MG63 (cell line): ENCODE measurements at regions not wholly inside any gene's neighbourhood (a gene's known extent, or its start where the extent isn't known, plus 50 kb on each side); places are given as distances from the start of the nearest gene placed in this dataset.

Experiments
- DNase-seq: peaks from one replicate; pipeline ENCODE4 v3.0.0-alpha.2; 2020
- H3K27me3 ChIP-seq: fragments of 250-450 bp; sonication (Bioruptor Pico); 2 replicates; pipeline ENCODE4 v1.5.1; 2020; ENCODE audit warnings: mild to moderate bottlenecking, moderate library complexity
- H3K36me3 ChIP-seq: fragments of 250-450 bp; sonication (Bioruptor Pico); 2 replicates; pipeline ENCODE4 v1.5.1; 2020; ENCODE audit warnings: mild to moderate bottlenecking, moderate library complexity
- H3K4me3 ChIP-seq: fragments of 250-450 bp; sonication (Bioruptor Pico); 2 replicates; pipeline ENCODE4 v1.5.1; 2020; ENCODE audit warnings: mild to moderate bottlenecking, moderate library complexity
- H3K9me3 ChIP-seq: fragments of 250-450 bp; sonication (Bioruptor Pico); 2 replicates; pipeline ENCODE4 v1.5.1; 2020; ENCODE audit warnings: mild to moderate bottlenecking, moderate library complexity

GRCh38 chr2:16482460-16482859 lies 183.2 kb downstream of the CYRIA start:
- H3K36me3 ChIP-seq: no peaks in the 10 kb centered on the region
- no peak for DNase-seq
- H3K9me3 ChIP-seq: no peaks in the 10 kb centered on the region

GRCh38 chr2:16481351-16481750 lies 184.3 kb downstream of the CYRIA start:
- Histone ChIP-seq H3K9me3 (no peaks in the 10 kb centered on the region), H3K27me3 (no peaks in the 10 kb centered on the region), H3K4me3 (no peak overlapping the region), H3K36me3 (no peaks in the 10 kb centered on the region)
- no peak for DNase-seq

More at GRCh38 chr2:16482460-16482859, 183.2 kb downstream of the CYRIA start:
- Histone ChIP-seq H3K27me3 (no peaks in the 10 kb centered on the region), H3K4me3 (no peak overlapping the region)

- H3K36me3 ChIP-seq: no peaks in the 10 kb centered on the region
- DNase-seq: no peak
- no peaks in the 10 kb centered on the region for H3K27me3 ChIP-seq
- no peaks in the 10 kb centered on the region for H3K9me3 ChIP-seq
- no peak overlapping the region for H3K4me3 ChIP-seq
Observed at GRCh38 chr2:16479721-16480120, 185.9 kb downstream of the CYRIA start.

- H3K36me3 ChIP-seq: no peaks in the 10 kb centered on the region
- no peak for DNase-seq
- H3K27me3 ChIP-seq: no peaks in the 10 kb centered on the region
- no peaks in the 10 kb centered on the region for H3K9me3 ChIP-seq
- H3K4me3 ChIP-seq: no peak overlapping the region
Observed at GRCh38 chr2:16478434-16479210, 187.0 kb downstream of the CYRIA start.

- H3K27me3 ChIP-seq: no peaks in the 10 kb centered on the region
- H3K9me3 ChIP-seq: no peaks in the 10 kb centered on the region
- no peak overlapping the region for H3K4me3 ChIP-seq
- no peak for DNase-seq
- no peaks in the 10 kb centered on the region for H3K36me3 ChIP-seq
Observed at GRCh38 chr2:16477648-16478047, 188.0 kb downstream of the CYRIA start.

GRCh38 chr2:16476866-16477265 lies 188.8 kb downstream of the CYRIA start:
- H3K36me3 ChIP-seq: no peaks in the 10 kb centered on the region
- no peaks in the 10 kb centered on the region for H3K9me3 ChIP-seq
- no peak for DNase-seq
- no peaks in the 10 kb centered on the region for H3K27me3 ChIP-seq
- H3K4me3 ChIP-seq: no peak overlapping the region

DNA sequence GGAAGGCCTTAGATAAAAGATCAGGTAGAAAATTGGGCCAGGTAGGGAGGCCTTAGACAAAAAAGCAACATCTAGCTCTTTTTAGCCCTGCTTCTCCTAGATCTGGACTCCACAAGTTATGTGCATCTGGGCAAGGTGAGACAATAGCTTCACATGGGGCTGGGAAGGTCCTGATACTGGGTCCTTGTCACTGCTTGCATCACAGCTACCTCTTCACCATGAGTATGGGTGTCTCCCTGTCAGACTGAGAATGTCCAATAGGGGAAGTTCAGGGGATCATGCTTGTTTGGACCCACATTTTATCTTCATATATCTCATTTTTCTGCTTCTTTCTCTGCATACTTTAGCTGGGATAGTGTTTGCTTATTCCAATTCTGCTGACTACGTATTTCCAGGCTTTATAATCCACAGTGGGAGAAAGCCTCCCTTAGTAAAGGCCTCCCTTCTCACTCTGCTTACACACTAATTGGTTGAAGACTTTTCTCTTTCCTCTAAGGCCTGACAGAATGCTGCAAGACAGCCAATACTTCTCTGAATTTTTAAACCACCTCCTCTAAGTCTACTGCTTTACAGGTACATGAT lies 189.6 kb downstream of the CYRIA start:
- H3K27me3 ChIP-seq: no peaks in the 10 kb centered on the region
- H3K4me3 ChIP-seq: no peak overlapping the region
- no peaks in the 10 kb centered on the region for H3K9me3 ChIP-seq
- DNase-seq: no peak
- no peaks in the 10 kb centered on the region for H3K36me3 ChIP-seq

GRCh38 chr2:16475586-16475985 lies 190.0 kb downstream of the CYRIA start:
- Histone ChIP-seq H3K27me3 (no peaks in the 10 kb centered on the region), H3K9me3 (no peaks in the 10 kb centered on the region), H3K4me3 (no peak overlapping the region), H3K36me3 (no peaks in the 10 kb centered on the region)
- no peak for DNase-seq

- Histone ChIP-seq H3K4me3 (no peak overlapping the region), H3K36me3 (no peaks in the 10 kb centered on the region), H3K9me3 (no peaks in the 10 kb centered on the region), H3K27me3 (no peaks in the 10 kb centered on the region)
- DNase-seq: no peak
Observed at GRCh38 chr2:16473575-16473974, 192.1 kb downstream of the CYRIA start.

DNA sequence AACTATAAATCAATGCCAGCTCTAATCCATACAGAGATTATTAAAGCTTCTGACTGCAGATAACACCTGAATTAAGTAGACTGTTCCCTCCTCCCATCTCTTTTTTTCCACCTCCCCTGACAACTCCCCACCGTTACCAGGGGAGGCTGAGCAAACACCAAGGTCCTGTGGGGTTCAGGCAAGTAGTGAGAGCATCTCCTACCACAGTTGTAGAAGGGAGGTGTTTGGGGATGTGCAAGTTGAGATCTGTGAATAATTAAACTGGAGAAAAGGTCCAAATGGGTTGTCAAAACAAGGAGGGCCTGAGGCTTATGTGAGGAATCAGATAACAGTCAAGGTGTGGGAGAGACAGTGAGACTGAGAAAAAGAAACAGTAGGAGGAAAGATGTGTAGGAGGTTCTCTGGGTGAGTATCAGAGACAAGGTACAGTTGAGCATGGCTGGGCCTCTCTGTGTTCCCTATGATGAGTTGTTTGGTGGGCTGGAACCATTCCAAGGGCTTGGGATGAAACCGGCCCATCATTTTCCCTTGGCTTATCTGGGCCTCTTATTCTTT lies 194.6 kb downstream of the CYRIA start:
- no peak for DNase-seq
- Histone ChIP-seq H3K36me3 (no peaks in the 10 kb centered on the region), H3K9me3 (no peaks in the 10 kb centered on the region), H3K27me3 (no peaks in the 10 kb centered on the region), H3K4me3 (no peak overlapping the region)

DNA sequence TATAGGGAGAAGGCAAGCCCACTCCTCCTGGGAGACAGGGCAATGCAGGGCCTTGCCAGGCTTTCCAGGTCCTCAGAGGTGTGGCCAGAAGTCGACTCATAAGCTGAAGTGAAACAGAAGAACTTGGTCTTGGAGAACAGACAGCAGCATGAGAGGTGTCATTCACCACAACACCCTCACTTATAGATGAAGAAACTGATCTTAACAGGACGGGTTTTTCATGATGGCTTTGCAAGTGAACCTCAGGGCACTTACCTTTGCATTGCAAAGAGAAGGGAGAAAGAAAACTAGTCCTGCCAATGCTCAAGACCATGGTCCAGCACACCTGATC lies 198.8 kb downstream of the CYRIA start:
- Histone ChIP-seq H3K9me3 (no peaks in the 10 kb centered on the region), H3K36me3 (no peaks in the 10 kb centered on the region), H3K27me3 (no peaks in the 10 kb centered on the region), H3K4me3 (no peak overlapping the region)
- no peak for DNase-seq

- H3K36me3 ChIP-seq: no peaks in the 10 kb centered on the region
- H3K4me3 ChIP-seq: no peak overlapping the region
- DNase-seq: no peak
- H3K27me3 ChIP-seq: no peaks in the 10 kb centered on the region
- no peaks in the 10 kb centered on the region for H3K9me3 ChIP-seq
Observed at GRCh38 chr2:16466133-16466820, 199.4 kb downstream of the CYRIA start.

DNA sequence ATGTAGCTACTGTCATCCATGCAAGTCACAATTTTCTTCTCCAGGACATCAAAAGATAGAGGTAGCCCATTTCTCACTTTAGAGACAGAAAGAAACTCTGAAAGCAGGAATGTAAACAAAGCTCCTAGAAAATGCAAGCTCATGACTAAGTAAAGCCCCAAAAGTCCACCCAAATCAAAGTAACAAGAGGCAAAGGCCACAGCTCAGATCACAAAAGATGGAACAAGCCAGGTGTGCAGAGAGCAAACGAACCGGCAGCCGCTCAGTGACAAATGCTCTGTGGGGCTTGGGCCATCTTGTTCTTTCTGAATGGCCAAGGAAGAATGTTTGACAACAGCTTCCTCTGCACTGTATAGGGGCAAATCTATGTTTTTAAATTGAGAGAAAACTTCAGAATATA lies 201.0 kb downstream of the CYRIA start:
- no peaks in the 10 kb centered on the region for H3K36me3 ChIP-seq
- no peak overlapping the region for H3K4me3 ChIP-seq
- no peaks in the 10 kb centered on the region for H3K9me3 ChIP-seq
- no peak for DNase-seq
- H3K27me3 ChIP-seq: no peaks in the 10 kb centered on the region

- Histone ChIP-seq H3K27me3 (no peaks in the 10 kb centered on the region), H3K36me3 (no peaks in the 10 kb centered on the region), H3K9me3 (no peaks in the 10 kb centered on the region), H3K4me3 (no peak overlapping the region)
- DNase-seq: no peak
Observed at GRCh38 chr2:16462958-16463357, 202.7 kb downstream of the CYRIA start.

- H3K4me3 ChIP-seq: no peak overlapping the region
- DNase-seq: no peak
- no peaks in the 10 kb centered on the region for H3K27me3 ChIP-seq
- no peaks in the 10 kb centered on the region for H3K9me3 ChIP-seq
- H3K36me3 ChIP-seq: no peaks in the 10 kb centered on the region
Observed at GRCh38 chr2:16461672-16462071, 204.0 kb downstream of the CYRIA start.

DNA sequence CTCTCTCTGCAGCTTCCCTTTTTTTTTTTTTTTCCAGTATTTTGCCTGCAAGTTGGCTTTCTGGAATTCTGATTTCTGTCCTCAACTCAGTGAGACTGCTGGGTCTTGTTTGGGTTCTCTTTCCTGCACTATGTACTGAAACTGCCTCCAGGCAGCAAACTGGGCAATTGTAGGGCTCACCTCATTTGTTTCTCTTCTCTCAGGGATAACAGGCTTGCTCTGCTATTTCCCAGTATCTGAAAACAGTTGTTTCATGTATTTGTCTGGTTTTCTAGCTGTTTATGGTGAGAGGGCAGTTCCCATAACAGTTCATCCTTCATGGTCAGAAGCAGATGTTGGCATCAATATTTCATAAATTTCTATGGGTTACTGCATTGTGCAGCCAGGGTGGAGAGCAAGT lies 206.0 kb downstream of the CYRIA start:
- Histone ChIP-seq H3K9me3 (no peaks in the 10 kb centered on the region), H3K27me3 (no peaks in the 10 kb centered on the region), H3K4me3 (no peak overlapping the region), H3K36me3 (no peaks in the 10 kb centered on the region)
- DNase-seq: no peak

- no peak for DNase-seq
- H3K27me3 ChIP-seq: no peaks in the 10 kb centered on the region; the same call in 1 of the 2 replicates
Observed at GRCh38 chr2:16454621-16455020, 211.0 kb downstream of the CYRIA start.

More at GRCh38 chr2:16454621-16455020, 211.0 kb downstream of the CYRIA start:
- no peak overlapping the region for H3K4me3 ChIP-seq
- no peaks in the 10 kb centered on the region for H3K9me3 ChIP-seq
- no peaks in the 10 kb centered on the region for H3K36me3 ChIP-seq
